IMR-90 (cell line): ENCODE measurements at regions not wholly inside any gene's neighbourhood (a gene's known extent, or its start where the extent isn't known, plus 50 kb on each side); places are given as distances from the start of the nearest gene placed in this dataset.
A peak's percentile ranks its signal among the peaks of the same experiment; 100 is the strongest.
"Not testable (repeated sequence)": the region's sequence is repeated elsewhere in the genome, so short reads cannot be mapped to it uniquely, and the experiment has no call there.

Source experiments
- ATAC-seq: fragments of 200-7000 bp; cut with Tn5 transposase; 2 replicates; pipeline ENCODE4 v1.9.1; 2020; ENCODE audit warnings: low read depth, mild to moderate bottlenecking, moderate library complexity
- BruUV-seq: library from RNA; stranded (reverse); fragments of 400-500 nt; replicated peaks from 2 replicates; lab custom pipeline; 2021; lab: Mats Ljungman, UMichigan
- CTCF ChIA-PET: fragments of 300-600 bp; formaldehyde crosslinking; extraction: SDS; loops from one replicate; lab custom pipeline; 2021; ENCODE audit warnings: antibody characterized with exemption; lab: Yijun Ruan, JAX
- POLR2A ChIA-PET: fragments of 300-600 bp; sonication (Branson Sonifier 250); formaldehyde crosslinking; loops from one replicate; lab custom pipeline; 2022; ENCODE audit warnings: antibody characterized with exemption; ENCODE audit not compliant: unreplicated experiment; lab: Charles Lee
- DNase-seq: peaks from one replicate; pipeline ENCODE4 v3.0.0; 2013
- H2AFZ ChIP-seq: replicated peaks from 2 replicates; pipeline ENCODE3; 2013; ENCODE audit warnings: low read length, mild to moderate bottlenecking; ENCODE audit not compliant: poor library complexity
- H2AK5ac ChIP-seq: 2 replicates; pipeline ENCODE4 v1.6.1; 2013; ENCODE audit warnings: low read depth, low read length, inconsistent platforms
- H2AK9ac ChIP-seq: replicated peaks from 2 replicates; pipeline ENCODE3; 2013; ENCODE audit warnings: mild to moderate bottlenecking, low read depth, low read length, moderate library complexity; ENCODE audit not compliant: poor library complexity
- H2BK120ac ChIP-seq: 2 replicates; pipeline ENCODE4 v1.6.1; 2013; ENCODE audit warnings: low read depth, low read length, inconsistent platforms
- H2BK15ac ChIP-seq: 3 replicates; pipeline ENCODE4 v1.6.1; 2013; ENCODE audit warnings: low read depth, low read length, inconsistent platforms
- H2BK20ac ChIP-seq: 2 replicates; pipeline ENCODE4 v1.6.1; 2013; ENCODE audit warnings: low read depth, mild to moderate bottlenecking, inconsistent platforms, low read length, moderate library complexity
- H2BK5ac ChIP-seq: 2 replicates; pipeline ENCODE4 v1.6.1; 2013; ENCODE audit warnings: mild to moderate bottlenecking, low read depth, low read length, inconsistent platforms; ENCODE audit not compliant: poor library complexity, severe bottlenecking
- H3K14ac ChIP-seq: replicated peaks from 2 replicates; pipeline ENCODE4 v1.6.1; 2013; ENCODE audit warnings: low read depth, low read length, inconsistent platforms
- H3K18ac ChIP-seq: 2 replicates; pipeline ENCODE4 v1.6.1; 2013; ENCODE audit warnings: low read depth, low read length, control low read depth
- H3K23ac ChIP-seq: 2 replicates; pipeline ENCODE4 v1.6.1; 2013; ENCODE audit warnings: low read depth, low read length, inconsistent platforms
- H3K27ac ChIP-seq: 2 replicates; pipeline ENCODE4 v1.5.1; 2013; ENCODE audit warnings: mild to moderate bottlenecking, control low read depth, low read length; ENCODE audit not compliant: insufficient read depth
- H3K27me3 ChIP-seq: 2 replicates; pipeline ENCODE4 v1.6.1; 2013; ENCODE audit warnings: low read length; ENCODE audit not compliant: control insufficient read depth, insufficient read depth
- H3K36me3 ChIP-seq: 2 replicates; pipeline ENCODE4 v1.6.1; 2013; ENCODE audit warnings: low read length, mixed read lengths; ENCODE audit not compliant: control insufficient read depth, insufficient read depth
- H3K4ac ChIP-seq: 2 replicates; pipeline ENCODE4 v1.6.1; 2013; ENCODE audit warnings: low read depth, low read length, inconsistent platforms
- H3K4me1 ChIP-seq: 2 replicates; pipeline ENCODE4 v1.6.1; 2013; ENCODE audit warnings: low read length, mixed read lengths; ENCODE audit not compliant: control insufficient read depth, insufficient read depth
- H3K4me2 ChIP-seq: 2 replicates; pipeline ENCODE4 v1.6.1; 2013; ENCODE audit warnings: low read depth, mild to moderate bottlenecking, control low read depth, low read length, moderate library complexity
- H3K4me3 ChIP-seq: 2 replicates; pipeline ENCODE4 v1.5.1; 2013; ENCODE audit warnings: low read depth, mild to moderate bottlenecking, control low read depth, low read length, moderate library complexity; ENCODE audit not compliant: insufficient read depth
- H3K56ac ChIP-seq: 2 replicates; pipeline ENCODE4 v1.6.1; 2013; ENCODE audit warnings: low read length, inconsistent platforms; ENCODE audit not compliant: insufficient read depth; ENCODE audit errors: extremely low read depth
- H3K79me1 ChIP-seq, 2 experiments: 2 replicates each; pipeline ENCODE4 v1.6.1; 2013; ENCODE audit warnings: low read length in 2 of 2, inconsistent platforms in 1 of 2, low read depth in 1 of 2
- H3K9ac ChIP-seq: 2 replicates; pipeline ENCODE4 v1.6.1; 2013; ENCODE audit warnings: low read depth, low read length, control low read depth
- H3K9me1 ChIP-seq: 2 replicates; pipeline ENCODE4 v1.6.1; 2013; ENCODE audit warnings: low read length, inconsistent platforms; ENCODE audit not compliant: insufficient read depth
- H3K9me3 ChIP-seq: 2 replicates; pipeline ENCODE4 v1.6.1; 2013; ENCODE audit warnings: low read length; ENCODE audit not compliant: control insufficient read depth, insufficient read depth
- H4K20me1 ChIP-seq: 2 replicates; pipeline ENCODE4 v1.6.1; 2013; ENCODE audit warnings: low read length, inconsistent platforms; ENCODE audit not compliant: insufficient read depth
- H4K5ac ChIP-seq: 2 replicates; pipeline ENCODE4 v1.6.1; 2013; ENCODE audit warnings: mild to moderate bottlenecking, low read depth, low read length, control low read depth
- H4K8ac ChIP-seq, 2 experiments: 2 replicates each; pipeline ENCODE4 v1.6.1; 2013; ENCODE audit warnings: low read depth in 2 of 2, low read length in 2 of 2, control low read depth in 1 of 2, inconsistent platforms in 1 of 2
- H4K91ac ChIP-seq: 2 replicates; pipeline ENCODE4 v1.6.1; 2013; ENCODE audit warnings: low read depth, low read length, inconsistent platforms; ENCODE audit not compliant: insufficient read depth
- BHLHE40 ChIP-seq: fragments of 150-350 bp; IDR thresholded peaks from 2 replicates; pipeline ENCODE4 v1.6.1; 2016; ENCODE audit warnings: mild to moderate bottlenecking, low read depth, low read length
- MXI1 ChIP-seq: IDR thresholded peaks from 2 replicates; pipeline ENCODE4 v1.6.1; 2012; ENCODE audit warnings: low read depth, mild to moderate bottlenecking, low read length, moderate library complexity, borderline replicate concordance
- WGBS, 2 experiments: methylation state at CpG; one replicate each; pipeline versions ENCODE4 v1.1.5 to v1.1.7; 2013; ENCODE audit warnings: missing lambda C conversion rate in 2 of 2; ENCODE audit not compliant: insufficient read length in 1 of 2; ENCODE audit errors: extremely low coverage in 2 of 2; 5-methylcytosine and 5-hydroxymethylcytosine counted together
- dilution Hi-C: fragments of 300-500 bp; cut with HindIII; formaldehyde crosslinking; loops from one replicate; pipeline ENCODE4 v1.14.3; 2018; ENCODE audit warnings: low sequenced_read_pairs; ENCODE audit not compliant: unreplicated experiment
- in situ Hi-C: fragments of 300-500 bp; cut with MboI; formaldehyde crosslinking; loops from 3 replicates; pipeline ENCODE4 v1.14.3; 2019; ENCODE audit warnings: low sequenced_read_pairs, inconsistent platforms, mixed read lengths
- intact Hi-C: fragments of 100-400 bp; cut with micrococcal nuclease; formaldehyde crosslinking; loops from 2 replicates; pipeline ENCODE4 v1.10.0; 2022

GRCh38 chr12:89225401-89225800 lies 126.9 kb downstream of the DUSP6 start:
- peak overlapping the region; percentile 19 for H3K18ac ChIP-seq
- H2BK20ac ChIP-seq: peak overlapping the region; percentile 65
- H3K79me1 ChIP-seq: no peaks in the 10 kb centered on the region; a peak in 1 of 4 replicates
- ChIA-PET CTCF (interaction anchor here (0.6 to 1.3 kb wide), 3 partner anchors 12 to 104 kb away, joined by 3 to 4 read pairs (median 4); no protein-coding TSS in a partner anchor), POLR2A (interaction anchor here (0.6 to 1.5 kb wide), 4 partner anchors 48 to 610 kb away, joined by 3 to 8 read pairs (median 3); partner anchors contain the start of gene DUSP6)
- no TSS peak for BruUV-seq
- no peak overlapping the region for H3K23ac ChIP-seq
- intact Hi-C loops (loop anchor here (5.0 kb wide), 1 partner anchor 122 kb away; no protein-coding TSS in a partner anchor), in situ Hi-C loops (no loop called here), dilution Hi-C loops (no loop called here)
- H2BK120ac ChIP-seq: peak overlapping the region; percentile 67
- TF ChIP-seq BHLHE40 (0 out of 2 replicates have a peak, but pooled peaks have one; percentile 13), MXI1 (no peak)
- peak overlapping the region; percentile 69 for H2BK5ac ChIP-seq
- peak overlapping the region; percentile 69 for H2AK5ac ChIP-seq
- WGBS, 2 experiments: no CpG with 5 or more reads among the region's 5 CpGs
- peak overlapping the region; percentile 6 for H3K4me2 ChIP-seq
- H3K9me1 ChIP-seq: peaks cover 2% of the 10 kb centered on the region
- H2AFZ ChIP-seq: peak overlapping the region; percentile 64
- DNase-seq (peak; percentile 78), ATAC-seq (peak; percentile 34)
- peak overlapping the region; percentile 15 for H3K14ac ChIP-seq
- 0 out of 2 replicates have a peak overlapping the region, but pooled peaks have one; percentile 0 for H3K56ac ChIP-seq
- H3K27me3 ChIP-seq: no peaks in the 10 kb centered on the region
- H2AK9ac ChIP-seq: peak overlapping the region; percentile 39
- no peaks in the 10 kb centered on the region for H3K36me3 ChIP-seq
- H4K91ac ChIP-seq: peak overlapping the region; percentile 39
- no peak overlapping the region for H3K9ac ChIP-seq
- peak overlapping the region; percentile 46 for H3K4ac ChIP-seq
- peak overlapping the region; percentile 54 for H2BK15ac ChIP-seq
- H3K27ac ChIP-seq: peak overlapping the region; percentile 48
- H4K8ac ChIP-seq: peak overlapping the region in 1 of 2 experiments; percentile 29; a peak in 2 of 4 replicates
- peaks cover 4% of the 10 kb centered on the region for H3K4me1 ChIP-seq
- no peak overlapping the region for H3K4me3 ChIP-seq
- H3K9me3 ChIP-seq: no peaks in the 10 kb centered on the region
- H4K5ac ChIP-seq: peak overlapping the region; percentile 33
- no peaks in the 10 kb centered on the region for H4K20me1 ChIP-seq

GRCh38 chr12:89222580-89222979 lies 129.7 kb downstream of the DUSP6 start:
- H3K56ac ChIP-seq, H3K4me3 ChIP-seq, H3K9me1 ChIP-seq, H3K9me3 ChIP-seq, H3K4me1 ChIP-seq, H3K14ac ChIP-seq, CTCF ChIA-PET, BruUV-seq, H2BK5ac ChIP-seq, H2AK9ac ChIP-seq, H3K23ac ChIP-seq, H2AFZ ChIP-seq, H3K9ac ChIP-seq, H3K4me2 ChIP-seq, in situ Hi-C loops, dilution Hi-C loops, H3K36me3 ChIP-seq, DNase-seq, H2BK120ac ChIP-seq, H2BK20ac ChIP-seq, H3K27me3 ChIP-seq, H3K18ac ChIP-seq, ATAC-seq, H4K8ac ChIP-seq, H4K20me1 ChIP-seq, H4K5ac ChIP-seq, H2BK15ac ChIP-seq, H2AK5ac ChIP-seq, intact Hi-C loops, H4K91ac ChIP-seq, H3K4ac ChIP-seq, H3K27ac ChIP-seq, POLR2A ChIA-PET, H3K79me1 ChIP-seq: not testable (repeated sequence)
- 92% methylated on average over 2 of the region's 3 CpGs; no CpG with 5 or more reads in 1 of the 2 experiments for WGBS, 2 experiments
